CD4-positive, alpha-beta T cell treated with Interleukin-4 for 1 hour (primary cell): ENCODE measurements at regions not wholly inside any gene's neighbourhood (a gene's known extent, or its start where the extent isn't known, plus 50 kb on each side); places are given as distances from the start of the nearest gene placed in this dataset.

Source experiments
- DNase-seq, 2 donors: peaks; one replicate each; pipeline ENCODE4 v3.0.0-alpha.2; 2020 to 2022

GRCh38 chr5:158286827-158287226 lies 427.9 kb upstream of the CLINT1 start:
- no peak for DNase-seq

DNA sequence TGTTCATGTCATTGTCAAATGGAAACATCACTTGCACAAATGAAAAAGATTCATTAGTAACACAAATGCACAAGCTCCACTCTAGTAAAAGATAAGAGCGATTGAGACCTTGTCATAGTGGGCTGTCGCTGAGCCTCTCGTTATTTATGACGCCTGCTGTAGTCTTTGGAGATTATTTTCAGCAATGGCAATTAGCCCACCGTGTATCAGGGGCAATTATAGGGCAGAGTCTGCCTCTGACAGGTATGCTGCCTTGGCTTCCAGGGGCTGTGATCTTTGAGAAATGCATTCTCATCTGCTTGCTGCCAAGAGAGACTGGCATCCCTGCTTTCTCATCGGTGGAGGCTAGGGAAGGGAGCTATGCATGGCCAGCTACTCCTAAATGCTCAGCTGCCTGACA lies 426.8 kb upstream of the CLINT1 start:
- DNase-seq: no peak

GRCh38 chr5:158284242-158284641 lies 425.3 kb upstream of the CLINT1 start:
- no peak for DNase-seq

- DNase-seq: no peak
Measured at GRCh38 chr5:158283397-158283796, 424.5 kb upstream of the CLINT1 start.

DNA sequence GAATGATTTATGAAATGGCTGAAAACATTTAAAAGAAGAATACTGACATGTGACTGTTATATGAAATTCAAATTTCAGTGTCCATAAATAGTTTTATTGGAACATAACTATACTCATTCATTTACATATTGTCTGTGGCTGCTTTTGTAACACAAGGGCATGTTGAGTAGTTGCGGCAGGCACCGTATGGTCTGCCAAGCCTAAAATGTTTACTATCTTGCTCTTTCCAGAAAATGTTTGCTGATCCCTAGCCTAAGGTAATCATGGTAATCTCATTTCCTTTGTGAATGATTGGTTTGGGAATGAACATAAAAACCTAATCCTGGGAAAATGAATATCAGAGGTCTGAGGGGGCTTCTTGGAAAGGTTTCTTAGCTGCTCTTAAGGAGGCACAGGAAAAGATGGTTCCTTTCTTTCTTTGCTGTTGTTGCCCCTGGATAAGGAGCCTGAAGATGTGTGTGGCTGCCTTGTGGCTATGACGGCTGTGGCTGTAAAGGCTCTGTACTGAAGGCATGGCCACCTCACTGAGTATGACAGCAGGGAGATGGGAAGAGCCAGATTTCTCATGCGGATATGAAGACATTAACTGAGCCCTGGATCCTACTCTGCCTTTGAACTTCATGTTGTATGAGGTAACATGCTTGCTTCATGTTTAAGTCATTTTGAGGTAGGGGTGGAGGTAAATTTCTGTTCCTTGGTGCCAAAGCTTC lies 419.4 kb upstream of the CLINT1 start:
- DNase-seq: no peak

GRCh38 chr5:158277276-158277675 lies 418.3 kb upstream of the CLINT1 start:
- DNase-seq: no peak

DNA sequence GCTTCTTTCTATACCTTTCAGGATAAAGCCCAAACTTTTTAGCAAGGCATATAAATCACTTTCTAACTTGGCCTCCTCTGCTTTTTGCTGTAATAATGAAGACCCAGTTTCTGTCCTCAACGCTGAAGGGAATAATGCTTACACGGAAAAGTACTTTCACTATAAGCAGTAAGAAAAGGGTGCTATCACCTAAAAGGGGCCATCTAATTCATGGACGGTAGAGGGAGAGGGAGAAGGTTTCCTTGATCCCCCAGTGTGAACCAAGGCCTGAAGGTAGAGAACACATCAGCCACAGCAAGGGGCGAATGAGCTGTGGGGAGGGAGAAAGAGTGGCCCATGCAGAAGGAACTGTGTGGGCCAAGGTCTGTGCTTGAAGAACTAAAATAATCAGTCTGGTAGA lies 417.7 kb upstream of the CLINT1 start:
- DNase-seq: no peak

- no peak for DNase-seq
Measured at GRCh38 chr5:158275511-158275910, 416.6 kb upstream of the CLINT1 start.

GRCh38 chr5:158273035-158273434 lies 414.1 kb upstream of the CLINT1 start:
- DNase-seq: no peak

DNA sequence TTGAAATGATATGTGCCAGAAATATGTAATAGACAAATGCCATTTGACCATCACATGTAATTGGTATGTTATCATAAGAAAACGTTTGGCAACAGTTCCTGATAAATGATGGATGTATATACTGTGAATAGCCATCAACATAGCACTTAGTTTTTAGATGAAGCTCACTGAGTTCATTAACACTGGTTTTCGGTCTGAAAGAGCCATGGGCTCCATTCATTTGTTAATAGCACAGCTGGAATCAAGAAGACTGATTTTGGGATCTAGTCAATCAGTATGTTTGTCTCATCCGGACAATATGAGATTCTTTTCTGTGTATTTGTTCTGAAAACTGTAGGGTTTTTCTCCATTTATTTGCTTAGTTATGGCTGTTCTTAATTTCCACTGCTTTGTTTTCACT lies 413.5 kb upstream of the CLINT1 start:
- no peak for DNase-seq

DNA sequence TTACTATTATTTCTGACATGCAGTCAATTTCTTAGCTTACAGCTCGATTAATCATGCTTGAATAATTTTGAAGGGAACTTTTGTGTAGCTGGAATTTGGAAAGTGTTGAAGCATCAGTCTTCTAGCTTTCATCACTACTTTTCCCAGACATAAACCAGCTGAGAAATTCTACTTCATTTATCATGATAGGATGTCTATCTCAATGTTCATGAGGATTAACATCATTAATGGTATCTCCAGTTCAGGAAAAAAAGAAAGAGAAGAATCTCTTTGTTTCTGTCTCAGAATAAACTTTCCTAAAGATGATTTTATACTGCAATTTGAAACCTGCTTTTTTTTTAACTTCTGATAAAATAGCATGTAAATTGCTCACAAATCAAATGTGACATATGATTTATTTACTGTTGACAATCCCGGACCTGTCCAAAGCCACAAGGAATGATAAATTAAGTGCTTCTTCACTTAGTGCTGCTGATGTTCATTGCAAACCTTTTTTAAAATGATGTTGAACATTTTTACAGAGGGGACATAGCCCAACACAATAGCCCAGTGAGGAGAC lies 412.1 kb upstream of the CLINT1 start:
- DNase-seq: no peak

DNA sequence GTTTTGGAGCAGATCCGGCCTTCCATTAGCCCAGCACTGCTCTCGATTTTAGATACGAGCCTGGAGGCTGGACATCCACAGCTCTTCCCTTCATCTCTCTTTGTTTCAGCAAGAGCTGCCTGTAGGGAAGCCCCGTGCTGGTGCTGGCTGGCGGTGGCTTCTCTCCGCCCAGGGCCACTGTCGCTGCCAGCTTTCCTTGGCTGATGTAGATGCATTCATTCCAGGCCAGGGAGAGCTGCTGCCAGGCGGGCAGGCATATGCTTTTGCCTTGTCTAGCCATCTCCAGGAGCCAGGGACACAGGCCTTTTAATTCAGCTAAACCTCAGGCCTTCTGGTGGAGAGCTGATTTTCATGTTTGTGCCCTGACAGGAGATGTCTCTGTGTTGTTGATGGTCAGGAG lies 409.3 kb upstream of the CLINT1 start:
- no peak for DNase-seq

- DNase-seq: no peak
Measured at GRCh38 chr5:158267228-158267627, 408.3 kb upstream of the CLINT1 start.

DNA sequence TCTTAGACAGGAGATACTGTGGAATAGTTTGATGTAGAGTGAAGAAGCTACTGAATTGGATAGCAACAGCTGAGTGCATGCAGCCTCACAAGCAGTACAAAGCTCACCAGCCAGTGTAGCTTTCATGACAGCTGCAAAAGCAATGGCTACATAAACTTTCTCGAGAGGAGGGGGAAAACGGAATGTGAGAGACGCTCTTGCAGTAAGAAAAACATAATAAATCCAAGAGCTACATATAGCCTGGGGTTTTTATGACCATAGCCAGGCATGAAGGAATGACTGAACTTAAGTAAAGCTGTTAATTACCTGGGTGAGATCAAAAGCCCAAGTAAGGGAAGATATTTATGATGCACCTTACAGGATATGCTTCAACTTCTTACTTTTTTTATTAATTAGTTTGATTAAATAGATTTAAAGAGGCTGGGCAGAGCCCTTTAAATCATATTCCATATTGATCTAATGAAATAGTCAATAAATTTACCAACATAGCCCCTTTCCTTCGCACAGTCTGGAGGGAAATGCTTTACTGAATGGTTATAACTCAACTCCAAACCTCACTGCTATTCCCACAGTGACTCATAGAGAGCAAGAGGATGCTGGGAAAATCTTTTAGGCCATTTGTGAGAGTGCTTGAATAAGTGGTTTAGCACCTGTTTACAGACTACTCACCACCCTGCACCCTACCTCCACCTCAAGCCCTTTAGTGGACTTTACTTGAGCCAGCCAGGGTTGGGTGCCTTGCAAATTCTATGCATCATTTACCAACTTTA lies 407.2 kb upstream of the CLINT1 start:
- no peak for DNase-seq

- DNase-seq: no peak
Measured at GRCh38 chr5:158265346-158265745, 406.4 kb upstream of the CLINT1 start.

DNA sequence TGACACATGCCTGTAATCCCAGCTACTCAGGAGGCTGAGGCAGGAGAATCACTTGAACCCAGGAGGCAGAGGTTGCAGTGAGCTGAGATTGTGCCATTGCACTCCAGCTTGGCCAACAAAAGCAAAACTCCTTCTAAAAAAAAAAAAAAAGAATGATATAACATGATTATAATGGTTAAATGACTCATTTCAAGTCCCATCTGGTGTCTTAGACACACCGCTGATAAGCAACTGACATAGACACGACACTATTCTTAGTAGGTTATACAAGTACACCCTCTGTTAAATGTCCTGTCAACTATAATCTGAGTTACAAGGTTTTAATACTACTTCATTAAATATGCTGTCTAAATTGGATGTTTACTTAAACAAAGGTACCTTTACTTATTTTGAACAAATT lies 405.3 kb upstream of the CLINT1 start:
- no peak for DNase-seq

- DNase-seq: no peak
Measured at GRCh38 chr5:158261674-158262367, 402.9 kb upstream of the CLINT1 start.

- DNase-seq: no peak
Measured at GRCh38 chr5:158256096-158256495, 397.2 kb upstream of the CLINT1 start.

- DNase-seq: no peak
Measured at GRCh38 chr5:158255609-158256008, 396.7 kb upstream of the CLINT1 start.

DNA sequence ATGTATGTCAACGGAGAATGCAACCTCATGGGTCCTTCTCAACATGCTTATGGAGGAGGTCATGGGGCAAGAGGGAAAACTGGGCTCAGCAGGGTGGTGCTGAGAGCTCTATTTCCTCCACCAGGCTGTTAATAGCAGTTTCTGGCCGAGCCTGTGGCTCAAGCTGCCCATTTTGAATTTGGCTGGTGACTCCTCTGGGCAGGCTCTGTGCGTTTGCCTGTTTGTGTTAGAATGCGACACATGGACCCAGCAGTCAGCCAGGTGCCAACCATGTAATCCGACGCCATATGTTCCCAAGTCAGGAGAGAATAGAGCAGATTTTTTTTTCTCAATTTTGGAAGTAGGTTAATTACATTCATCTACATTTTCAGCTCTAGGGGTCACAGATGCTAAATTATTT lies 387.7 kb upstream of the CLINT1 start:
- no peak for DNase-seq

- DNase-seq: no peak
Measured at GRCh38 chr5:158245513-158245912, 386.6 kb upstream of the CLINT1 start.

DNA sequence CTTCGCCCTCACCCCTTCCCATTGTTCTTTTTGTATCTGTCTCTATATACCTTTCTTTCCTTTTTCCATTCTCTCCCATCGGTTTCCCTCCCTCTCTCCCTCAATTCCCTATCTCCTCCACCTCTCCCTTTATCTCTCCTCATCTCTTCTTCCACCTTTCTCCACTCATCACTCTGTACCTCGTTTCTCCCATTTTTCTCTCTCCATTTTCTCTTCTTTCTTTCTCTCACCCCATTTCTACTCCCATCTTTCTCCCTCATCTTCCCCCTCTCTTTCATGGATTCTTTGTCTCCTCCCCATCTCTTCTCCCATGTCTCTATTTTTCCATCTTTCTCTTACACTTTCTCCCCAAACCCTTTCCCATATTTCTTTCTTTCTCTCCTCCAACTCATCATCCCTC lies 385.9 kb upstream of the CLINT1 start:
- no peak for DNase-seq

DNA sequence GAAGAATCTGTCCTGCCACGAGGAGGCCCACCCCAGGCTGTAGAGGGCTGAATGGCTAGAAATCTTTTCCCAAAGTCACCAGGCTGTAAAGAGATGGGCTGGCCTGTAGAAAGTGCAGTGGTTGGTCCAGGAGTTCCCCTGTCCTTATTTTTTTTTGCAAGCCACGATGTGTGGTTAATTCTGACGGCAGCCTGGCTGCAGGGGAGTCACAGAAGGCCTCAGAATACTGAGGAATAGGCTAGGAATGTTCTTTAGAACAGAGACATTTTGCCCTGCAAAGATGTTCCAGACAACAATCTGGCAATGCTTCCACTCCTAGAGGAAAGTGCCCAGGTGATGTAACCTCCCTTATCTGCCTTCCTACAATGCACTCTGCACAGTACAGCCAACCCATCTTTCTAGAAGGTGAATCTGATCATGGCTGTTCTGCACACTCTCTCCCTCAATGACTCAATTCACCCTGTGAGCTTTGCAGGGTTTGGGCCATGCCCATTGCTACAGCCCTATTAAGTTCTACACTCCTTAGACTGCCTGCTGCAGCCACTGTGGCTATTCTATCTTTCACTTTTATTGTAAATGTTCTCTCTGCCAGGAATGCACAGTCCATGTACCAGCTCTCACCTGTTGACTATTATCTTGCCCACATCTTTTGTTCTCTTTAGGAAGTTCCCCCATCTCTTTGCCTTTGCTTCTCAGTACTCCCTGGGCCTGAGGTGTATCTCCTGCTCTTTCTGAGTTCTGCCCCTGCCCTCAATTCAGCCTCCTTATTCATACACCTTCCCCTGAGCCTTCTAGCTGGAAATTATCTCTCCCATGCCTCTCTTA lies 377.8 kb upstream of the CLINT1 start:
- no peak for DNase-seq
